ENCODE measurements at regions not wholly inside any gene's neighbourhood (a gene's known extent, or its start where the extent isn't known, plus 50 kb on each side); places are given as distances from the start of the nearest gene placed in this dataset.

GRCh38 chr4:138509346-138509745 is 267.2 kb upstream of the SLC7A11 start:
- TF ChIP-seq CTCF (IDR thresholded peaks at IDR 0.05 in 8 of 11, conservative IDR thresholded peaks at IDR 0.05 in 3 of 11), result no peak
- TF ChIP-seq POLR2AphosphoS5 (IDR thresholded peaks at IDR 0.05), result no peak
- no peak for TF ChIP-seq POLR2A (IDR thresholded peaks at IDR 0.05)
